OCI-LY1 (cell line): ENCODE measurements at regions not wholly inside any gene's neighbourhood (a gene's known extent, or its start where the extent isn't known, plus 50 kb on each side); places are given as distances from the start of the nearest gene placed in this dataset.

Experiments
- H2AFZ ChIP-seq: fragments of 200-600 bp; sonication (generic), shearing (Covaris generic); 2 replicates; pipeline ENCODE4 v1.6.0; 2014; ENCODE audit warnings: antibody characterized with exemption, mild to moderate bottlenecking, low read length
- H3F3A ChIP-seq: fragments of 200-600 bp; sonication (generic), shearing (Covaris generic); 2 replicates; pipeline ENCODE4 v1.6.0; 2014; ENCODE audit warnings: mild to moderate bottlenecking, antibody characterized with exemption, low read length, moderate library complexity; ENCODE audit not compliant: insufficient read depth
- H3K27ac ChIP-seq: fragments of 200-600 bp; sonication (generic); 2 replicates; pipeline ENCODE4 v1.5.1; 2014; ENCODE audit warnings: low read length, mixed run types, mild to moderate bottlenecking, low read depth; ENCODE audit not compliant: poor library complexity, severe bottlenecking
- H3K27me3 ChIP-seq: fragments of 200-600 bp; sonication (generic); 2 replicates; pipeline ENCODE4 v1.6.0; 2014; ENCODE audit warnings: antibody characterized with exemption, mild to moderate bottlenecking, low read length, moderate library complexity; ENCODE audit not compliant: insufficient read depth
- H3K36me3 ChIP-seq: fragments of 200-600 bp; sonication (generic); 2 replicates; pipeline ENCODE4 v1.6.1; 2014; ENCODE audit warnings: mild to moderate bottlenecking, antibody characterized with exemption, low read length, moderate library complexity, mixed read lengths; ENCODE audit not compliant: insufficient read depth
- H3K4me1 ChIP-seq: fragments of 200-600 bp; sonication (generic); 2 replicates; pipeline ENCODE4 v1.5.1; 2014; ENCODE audit warnings: mild to moderate bottlenecking, low read length, moderate library complexity; ENCODE audit not compliant: insufficient read depth, severe bottlenecking
- H3K4me2 ChIP-seq: fragments of 200-600 bp; sonication (generic), shearing (Covaris generic); 2 replicates; pipeline ENCODE4 v1.6.1; 2014; ENCODE audit warnings: low read length
- H3K4me3 ChIP-seq: fragments of 200-600 bp; sonication (generic); 2 replicates; pipeline ENCODE4 v1.5.1; 2014; ENCODE audit warnings: low read length, low read depth, mild to moderate bottlenecking, mixed read lengths; ENCODE audit not compliant: poor library complexity, severe bottlenecking
- H3K79me2 ChIP-seq: fragments of 200-600 bp; shearing (Covaris generic); 2 replicates; pipeline ENCODE4 v1.6.1; 2016; ENCODE audit warnings: mixed run types, low read length, mixed read lengths; ENCODE audit not compliant: insufficient read depth
- H3K9ac ChIP-seq: fragments of 200-600 bp; sonication (generic), shearing (Covaris generic); 2 replicates; pipeline ENCODE4 v1.6.1; 2014; ENCODE audit warnings: mild to moderate bottlenecking, low read length, mixed read lengths
- H3K9me2 ChIP-seq: fragments of 200-600 bp; sonication (generic), shearing (Covaris generic); 2 replicates; pipeline ENCODE4 v1.6.1; 2014; ENCODE audit warnings: low read depth, mild to moderate bottlenecking, low read length, mixed read lengths
- H3K9me3 ChIP-seq: fragments of 200-600 bp; shearing (Covaris generic); 2 replicates; pipeline ENCODE4 v1.6.1; 2014; ENCODE audit warnings: low read length, mixed read lengths
- H4K20me1 ChIP-seq: fragments of 200-600 bp; sonication (generic), shearing (Covaris generic); 2 replicates; pipeline ENCODE4 v1.6.0; 2016; ENCODE audit warnings: mild to moderate bottlenecking, low read length; ENCODE audit not compliant: insufficient read depth
- CTCF ChIP-seq: fragments of 200-600 bp; sonication (generic), shearing (Covaris generic); IDR thresholded peaks from 2 replicates; pipeline ENCODE4 v1.5.1; 2017; ENCODE audit warnings: mild to moderate bottlenecking, antibody characterized with exemption, low read length, moderate library complexity, mixed read lengths
- EZH2 ChIP-seq: fragments of 200-600 bp; sonication (generic), shearing (Covaris generic); IDR thresholded peaks from 2 replicates; pipeline ENCODE4 v1.8.0; 2017; ENCODE audit warnings: borderline replicate concordance, mixed run types, mild to moderate bottlenecking, antibody characterized with exemption, low read length, moderate library complexity, mixed read lengths

GRCh38 chr17:69978056-69978646 lies 96.9 kb upstream of the KCNJ16 start:
- no peak for TF ChIP-seq CTCF
- TF ChIP-seq EZH2 = no peak
- H3K9me2 ChIP-seq = no peaks in the 10 kb centered on the region

GRCh38 chr17:69981441-69981840 lies 93.6 kb upstream of the KCNJ16 start:
- Histone ChIP-seq H3K4me2 (no peak overlapping the region), H3K9ac (no peak overlapping the region), H3K79me2 (no peaks in the 10 kb centered on the region), H2AFZ (no peak overlapping the region), H3K4me1 (no peaks in the 10 kb centered on the region), H3K27ac (no peak overlapping the region), H3F3A (no peaks in the 10 kb centered on the region), H3K9me3 (no peaks in the 10 kb centered on the region; the same call in 1 of the 2 replicates), H3K36me3 (no peaks in the 10 kb centered on the region), H3K27me3 (no peaks in the 10 kb centered on the region), H3K9me2 (no peaks in the 10 kb centered on the region), H3K4me3 (no peak overlapping the region), H4K20me1 (no peaks in the 10 kb centered on the region)
- TF ChIP-seq EZH2 (no peak), CTCF (no peak)

More at GRCh38 chr17:69978056-69978646, 96.9 kb upstream of the KCNJ16 start:
- no peaks in the 10 kb centered on the region for H3K9me3 ChIP-seq
- H3K4me2 ChIP-seq = no peak overlapping the region
- H3K4me1 ChIP-seq = no peaks in the 10 kb centered on the region
- H3K36me3 ChIP-seq = no peaks in the 10 kb centered on the region
- no peaks in the 10 kb centered on the region for H3F3A ChIP-seq
- H3K4me3 ChIP-seq = no peak overlapping the region
- H3K79me2 ChIP-seq = no peaks in the 10 kb centered on the region
- H3K27ac ChIP-seq = no peak overlapping the region
- no peaks in the 10 kb centered on the region for H3K27me3 ChIP-seq
- H4K20me1 ChIP-seq = no peaks in the 10 kb centered on the region
- no peak overlapping the region for H3K9ac ChIP-seq
- no peak overlapping the region for H2AFZ ChIP-seq

- H3K27ac ChIP-seq = no peak overlapping the region
Observed at GRCh38 chr17:69995476-69995875, 79.5 kb upstream of the KCNJ16 start.

More at GRCh38 chr17:69995476-69995875, 79.5 kb upstream of the KCNJ16 start:
- no peaks in the 10 kb centered on the region for H3K4me1 ChIP-seq
- H2AFZ ChIP-seq = no peak overlapping the region
- no peaks in the 10 kb centered on the region for H3K27me3 ChIP-seq
- TF ChIP-seq EZH2 (no peak), CTCF (no peak)
- H3K9me2 ChIP-seq = no peaks in the 10 kb centered on the region
- no peak overlapping the region for H3K4me3 ChIP-seq
- H4K20me1 ChIP-seq = no peaks in the 10 kb centered on the region
- no peaks in the 10 kb centered on the region for H3K79me2 ChIP-seq
- H3K4me2 ChIP-seq = no peak overlapping the region
- no peak overlapping the region for H3K9ac ChIP-seq
- H3K9me3 ChIP-seq = no peaks in the 10 kb centered on the region
- H3K36me3 ChIP-seq = no peaks in the 10 kb centered on the region
- no peaks in the 10 kb centered on the region for H3F3A ChIP-seq
